NB4 (cell line): ENCODE measurements at regions not wholly inside any gene's neighbourhood (a gene's known extent, or its start where the extent isn't known, plus 50 kb on each side); places are given as distances from the start of the nearest gene placed in this dataset.

ENCODE experiments used
- DNase-seq: peaks from one replicate; pipeline ENCODE4 v3.0.0; 2010; ENCODE audit warnings: low read depth
- H3K4me3 ChIP-seq: one replicate; pipeline ENCODE4 v1.5.1; 2011; ENCODE audit warnings: mild to moderate bottlenecking, low read depth, low read length, moderate library complexity
- MYC ChIP-seq: IDR thresholded peaks from 2 replicates; pipeline ENCODE4 v1.6.1; 2011; ENCODE audit warnings: low read depth, low read length
- POLR2A ChIP-seq: IDR thresholded peaks from 2 replicates; pipeline ENCODE4 v1.6.1; 2011; ENCODE audit warnings: mild to moderate bottlenecking; ENCODE audit not compliant: insufficient read length; ENCODE audit errors: extremely low read depth
- TF ChIP-seq, protein P1 (sequence below): IDR thresholded peaks from one replicate; pipeline ENCODE4 v1.5.1; 2012; ENCODE audit warnings: low read depth, low read length
- TF ChIP-seq, protein P2 (sequence below): IDR thresholded peaks from 2 replicates; pipeline ENCODE4 v1.6.1; 2011; ENCODE audit warnings: low read depth, low read length

DNA sequence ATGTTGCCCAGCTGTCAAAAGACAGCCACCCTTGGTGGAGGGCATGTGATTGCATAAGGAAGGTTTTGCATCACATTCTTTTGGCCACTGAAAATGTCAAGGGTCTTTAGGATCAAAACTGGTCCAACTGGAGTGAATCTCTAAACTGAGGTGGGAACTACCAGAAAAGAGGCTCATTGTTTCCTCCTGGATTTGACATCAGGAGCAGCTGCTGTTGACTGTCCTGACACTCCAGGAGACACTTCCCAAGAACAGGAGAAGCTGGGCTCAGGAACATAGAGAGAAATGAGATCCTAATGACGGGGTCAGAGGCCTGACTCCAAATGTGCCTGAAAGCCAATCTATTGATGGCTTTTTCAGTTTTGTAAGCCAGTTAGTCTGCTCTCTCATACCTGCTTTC, 105.3 kb upstream of the LRIG1 start:
- H3K4me3 ChIP-seq: no peak overlapping the region
- TF ChIP-seq POLR2A (no peak), MYC (no peak)
- TF ChIP-seq, protein P1, sequence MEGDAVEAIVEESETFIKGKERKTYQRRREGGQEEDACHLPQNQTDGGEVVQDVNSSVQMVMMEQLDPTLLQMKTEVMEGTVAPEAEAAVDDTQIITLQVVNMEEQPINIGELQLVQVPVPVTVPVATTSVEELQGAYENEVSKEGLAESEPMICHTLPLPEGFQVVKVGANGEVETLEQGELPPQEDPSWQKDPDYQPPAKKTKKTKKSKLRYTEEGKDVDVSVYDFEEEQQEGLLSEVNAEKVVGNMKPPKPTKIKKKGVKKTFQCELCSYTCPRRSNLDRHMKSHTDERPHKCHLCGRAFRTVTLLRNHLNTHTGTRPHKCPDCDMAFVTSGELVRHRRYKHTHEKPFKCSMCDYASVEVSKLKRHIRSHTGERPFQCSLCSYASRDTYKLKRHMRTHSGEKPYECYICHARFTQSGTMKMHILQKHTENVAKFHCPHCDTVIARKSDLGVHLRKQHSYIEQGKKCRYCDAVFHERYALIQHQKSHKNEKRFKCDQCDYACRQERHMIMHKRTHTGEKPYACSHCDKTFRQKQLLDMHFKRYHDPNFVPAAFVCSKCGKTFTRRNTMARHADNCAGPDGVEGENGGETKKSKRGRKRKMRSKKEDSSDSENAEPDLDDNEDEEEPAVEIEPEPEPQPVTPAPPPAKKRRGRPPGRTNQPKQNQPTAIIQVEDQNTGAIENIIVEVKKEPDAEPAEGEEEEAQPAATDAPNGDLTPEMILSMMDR: no peak
- TF ChIP-seq, protein P2, sequence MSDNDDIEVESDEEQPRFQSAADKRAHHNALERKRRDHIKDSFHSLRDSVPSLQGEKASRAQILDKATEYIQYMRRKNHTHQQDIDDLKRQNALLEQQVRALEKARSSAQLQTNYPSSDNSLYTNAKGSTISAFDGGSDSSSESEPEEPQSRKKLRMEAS: no peak
- no peak for DNase-seq

DNA sequence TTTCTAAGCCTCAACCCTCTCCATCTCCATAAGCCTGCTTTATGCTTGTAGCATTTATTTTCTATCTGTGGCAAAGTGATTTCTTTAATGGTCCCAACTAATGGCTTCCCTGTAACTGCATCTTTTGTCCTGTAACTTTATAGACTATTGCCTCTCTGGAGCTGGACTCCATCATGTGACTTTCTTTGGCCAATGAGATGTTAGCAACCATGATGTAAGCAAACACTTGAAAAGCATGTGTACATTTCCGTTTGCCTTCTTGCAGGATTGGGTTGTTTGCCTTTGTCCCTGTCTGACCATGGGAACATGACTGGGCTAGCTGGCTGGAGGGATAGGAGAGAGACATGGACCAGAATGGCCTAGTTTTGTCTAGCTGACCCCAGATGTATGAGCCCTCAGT, 106.0 kb upstream of the LRIG1 start:
- no peak overlapping the region for H3K4me3 ChIP-seq
- TF ChIP-seq, protein P2: no peak
- TF ChIP-seq MYC (no peak), POLR2A (no peak)
- TF ChIP-seq, protein P1: no peak
- no peak for DNase-seq

DNA sequence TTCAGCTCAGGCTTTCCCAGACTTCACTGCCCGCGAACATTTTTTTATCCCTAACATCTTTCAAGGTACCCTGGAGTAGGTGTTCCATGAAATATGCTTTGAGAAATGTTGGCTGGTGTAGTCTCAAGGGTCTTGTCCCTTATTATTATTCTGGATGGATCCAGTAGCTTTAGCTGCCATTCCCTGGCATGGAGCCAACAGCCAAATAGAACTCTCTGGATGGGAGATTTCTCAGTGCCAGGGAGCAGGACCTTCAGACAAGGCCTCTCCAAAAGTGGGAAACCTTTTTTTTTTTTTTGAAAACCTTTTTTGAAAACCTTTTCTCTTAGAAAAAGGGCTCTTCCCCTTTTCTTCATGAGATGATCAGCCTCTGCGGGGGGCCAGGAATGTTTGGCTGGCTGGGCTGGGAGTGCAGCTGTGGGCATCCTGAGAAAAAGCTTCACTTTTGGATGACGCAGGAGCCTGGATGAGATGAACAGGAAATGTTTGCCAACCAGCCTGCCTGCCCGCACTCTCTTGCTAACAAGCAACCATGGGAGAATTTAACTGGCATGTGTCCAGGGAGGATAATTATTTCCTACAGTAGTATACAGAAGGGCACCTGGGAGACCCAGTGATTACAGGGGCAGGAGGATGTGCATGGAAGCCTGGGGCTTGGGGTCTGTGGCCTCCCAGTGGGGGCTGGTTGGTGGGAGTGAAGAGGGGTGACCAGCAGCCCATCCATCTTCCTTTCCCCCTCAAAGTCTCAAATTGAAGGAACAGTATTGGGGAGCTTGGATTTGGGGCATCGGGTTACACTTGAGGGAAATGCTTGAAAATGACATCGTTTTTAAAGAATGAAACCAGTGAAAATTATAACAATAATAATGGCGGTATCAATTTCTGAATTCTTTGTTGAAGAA, 109.1 kb upstream of the LRIG1 start:
- DNase-seq: no peak
- TF ChIP-seq, protein P2: no peak
- TF ChIP-seq, protein P1: no peak
- no peak for TF ChIP-seq MYC
- TF ChIP-seq POLR2A: no peak
- H3K4me3 ChIP-seq: no peak overlapping the region

DNA sequence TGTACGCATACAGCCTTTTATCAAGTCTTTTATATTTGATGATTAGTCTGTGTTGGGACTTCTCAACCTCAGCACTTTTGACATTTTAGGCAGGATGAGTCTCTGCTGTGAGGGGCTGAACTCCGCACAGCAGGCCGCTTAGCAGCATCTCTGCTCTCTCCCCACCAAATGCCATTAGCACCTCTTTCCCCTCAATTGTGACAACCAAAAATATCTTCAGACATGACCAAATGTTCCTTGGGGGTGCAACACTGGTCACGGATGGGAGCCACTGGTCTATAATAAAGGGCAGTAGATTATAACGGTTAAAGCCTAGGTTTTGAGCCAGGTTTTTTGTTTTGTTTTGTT, 109.7 kb upstream of the LRIG1 start:
- no peak overlapping the region for H3K4me3 ChIP-seq
- TF ChIP-seq POLR2A (no peak), MYC (no peak)
- TF ChIP-seq, protein P1: no peak
- TF ChIP-seq, protein P2: no peak
- no peak for DNase-seq

DNA sequence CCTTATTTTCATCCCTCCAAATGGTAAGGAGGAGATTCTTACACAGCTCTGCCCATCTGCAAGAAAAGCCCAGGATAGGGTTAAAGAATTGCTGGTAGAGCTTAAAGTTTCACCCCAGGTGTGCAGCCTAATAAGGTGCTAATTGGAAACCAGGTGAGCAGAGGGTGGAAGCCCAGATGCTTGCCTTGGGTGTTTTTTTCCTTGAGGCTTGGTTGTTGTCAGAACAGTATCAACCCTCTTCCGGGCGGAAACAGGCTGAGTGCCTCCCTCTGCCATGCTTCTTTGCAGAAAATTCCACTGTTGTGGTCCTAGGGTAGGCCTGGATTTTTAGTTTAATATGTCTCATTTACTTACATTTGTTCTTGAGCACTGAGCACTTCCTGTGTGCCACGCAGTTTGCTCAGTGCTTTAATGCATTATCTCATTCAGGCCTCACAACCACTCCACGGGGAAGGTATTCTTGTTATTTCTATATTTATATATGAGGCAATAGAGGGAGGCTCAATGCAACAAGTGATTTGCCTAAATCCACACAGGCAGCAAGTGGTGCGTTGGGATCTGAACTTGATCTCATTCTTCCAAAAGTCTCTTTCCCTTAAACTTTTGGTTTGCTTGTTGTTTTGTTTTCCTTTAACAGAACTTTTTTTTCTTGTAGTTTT, 115.0 kb upstream of the LRIG1 start:
- no peak for TF ChIP-seq MYC
- TF ChIP-seq, protein P2: no peak
- TF ChIP-seq, protein P1: no peak
- TF ChIP-seq POLR2A: no peak
- H3K4me3 ChIP-seq: no peak overlapping the region
- no peak for DNase-seq
